ENCODE measurements at regions not wholly inside any gene's neighbourhood (a gene's known extent, or its start where the extent isn't known, plus 50 kb on each side); places are given as distances from the start of the nearest gene placed in this dataset.

GRCh38 chr4:120431180-120431579 lies 364.5 kb upstream of the MAD2L1 start:
- no peak for DNase-seq (ENCODE audit: low spot score)

GRCh38 chr4:120418146-120418545 lies 351.5 kb upstream of the MAD2L1 start:
- no peak for DNase-seq (ENCODE audit: low spot score)

GRCh38 chr4:120415896-120416295 lies 349.2 kb upstream of the MAD2L1 start:
- no peak for DNase-seq (ENCODE audit: low spot score)

GRCh38 chr4:120406960-120407359 lies 340.3 kb upstream of the MAD2L1 start:
- no peak for DNase-seq (ENCODE audit: low spot score)

GRCh38 chr4:120403296-120403695 lies 336.6 kb upstream of the MAD2L1 start:
- DNase-seq (ENCODE audit: low spot score) = no peak

- DNase-seq (ENCODE audit: low spot score) = no peak
Observed at GRCh38 chr4:120400441-120400840, 333.8 kb upstream of the MAD2L1 start.

GRCh38 chr4:120399826-120400225 lies 333.2 kb upstream of the MAD2L1 start:
- no peak for DNase-seq (ENCODE audit: low spot score)

GRCh38 chr4:120395746-120396145 lies 329.1 kb upstream of the MAD2L1 start:
- DNase-seq (ENCODE audit: low spot score) = no peak

- no peak for DNase-seq (ENCODE audit: low spot score)
Observed at GRCh38 chr4:120355881-120356280, 289.2 kb upstream of the MAD2L1 start.

- DNase-seq (ENCODE audit: low spot score) = no peak
Observed at GRCh38 chr4:120354381-120354780, 287.7 kb upstream of the MAD2L1 start.

- no peak for DNase-seq (ENCODE audit: low spot score)
Observed at GRCh38 chr4:120353235-120353634, 286.6 kb upstream of the MAD2L1 start.

- DNase-seq (ENCODE audit: low spot score) = no peak
Observed at GRCh38 chr4:120352739-120353138, 286.1 kb upstream of the MAD2L1 start.

- no peak for DNase-seq (ENCODE audit: low spot score)
Observed at GRCh38 chr4:120348948-120349347, 282.3 kb upstream of the MAD2L1 start.

GRCh38 chr4:120348521-120348920 lies 281.9 kb upstream of the MAD2L1 start:
- DNase-seq (ENCODE audit: low spot score) = no peak

GRCh38 chr4:120331486-120332370 lies 265.1 kb upstream of the MAD2L1 start:
- DNase-seq (ENCODE audit: low spot score) = no peak

- DNase-seq (ENCODE audit: low spot score) = no peak
Observed at GRCh38 chr4:120329386-120329785, 262.7 kb upstream of the MAD2L1 start.

GRCh38 chr4:120327276-120327675 lies 260.6 kb upstream of the MAD2L1 start:
- no peak for DNase-seq (ENCODE audit: low spot score)

- no peak for DNase-seq (ENCODE audit: low spot score)
Observed at GRCh38 chr4:120319046-120319767, 252.6 kb upstream of the MAD2L1 start.

GRCh38 chr4:120318196-120318846 lies 251.7 kb upstream of the MAD2L1 start:
- DNase-seq (ENCODE audit: low spot score) = no peak

- no peak for DNase-seq (ENCODE audit: low spot score)
Observed at GRCh38 chr4:120317713-120318112, 251.1 kb upstream of the MAD2L1 start.

GRCh38 chr4:120316416-120316815 lies 249.8 kb upstream of the MAD2L1 start:
- no peak for DNase-seq (ENCODE audit: low spot score)

GRCh38 chr4:120314969-120315368 lies 248.3 kb upstream of the MAD2L1 start:
- DNase-seq (ENCODE audit: low spot score) = no peak

GRCh38 chr4:120304801-120305200 lies 238.2 kb upstream of the MAD2L1 start:
- DNase-seq (ENCODE audit: low spot score) = no peak

Measured in ecto neural progenitor cell (in vitro differentiated cells).